CD4-positive, alpha-beta memory T cell (primary cell): ENCODE measurements at regions not wholly inside any gene's neighbourhood (a gene's known extent, or its start where the extent isn't known, plus 50 kb on each side); places are given as distances from the start of the nearest gene placed in this dataset.
A peak's percentile ranks its signal among the peaks of the same experiment; 100 is the strongest.

Source experiments
- CTCF ChIA-PET: fragments of 350-600 bp; sonication (Branson Sonifier 250); formaldehyde crosslinking; loops from one replicate; lab custom pipeline; 2021; ENCODE audit warnings: inconsistent platforms; ENCODE audit not compliant: partially characterized antibody; lab: Charles Lee
- POLR2A ChIA-PET: fragments of 350-600 bp; sonication (Branson Sonifier 250); formaldehyde crosslinking; loops from one replicate; lab custom pipeline; 2021; ENCODE audit not compliant: partially characterized antibody; lab: Charles Lee
- DNase-seq, 5 donors: peaks; one replicate each; pipeline versions ENCODE4 v3.0.0 to v3.0.0-alpha.2; 2020 to 2022; ENCODE audit warnings: mixed read lengths in 1 of 5
- H3K27ac ChIP-seq: one replicate; pipeline ENCODE4 v1.7.0; 2013; ENCODE audit warnings: low read depth, low read length
- H3K27me3 ChIP-seq: 2 replicates; pipeline ENCODE4 v1.7.0; 2013; ENCODE audit warnings: mild to moderate bottlenecking, low read length, moderate library complexity; ENCODE audit not compliant: insufficient read depth
- H3K36me3 ChIP-seq: 2 replicates; pipeline ENCODE4 v1.7.0; 2013; ENCODE audit warnings: mild to moderate bottlenecking, low read length, moderate library complexity; ENCODE audit not compliant: insufficient read depth
- H3K4me1 ChIP-seq: 2 replicates; pipeline ENCODE4 v1.7.0; 2013; ENCODE audit warnings: mild to moderate bottlenecking, low read length, moderate library complexity; ENCODE audit not compliant: insufficient read depth
- H3K4me3 ChIP-seq, 2 donors: one replicate each; pipeline ENCODE4 v1.7.0; 2013; ENCODE audit warnings: low read length in 2 of 2, mild to moderate bottlenecking in 1 of 2
- H3K9me3 ChIP-seq, 2 donors: one replicate each; pipeline ENCODE4 v1.7.0; 2013; ENCODE audit warnings: low read length in 2 of 2, control low read depth in 1 of 2; ENCODE audit not compliant: control insufficient read depth in 1 of 2
- H3K27ac Mint-ChIP-seq, 7 donors: one replicate each; pipeline ENCODE4 v1.8.0; 2020 to 2021; ENCODE audit warnings: mixed read lengths in 7 of 7, mild to moderate bottlenecking in 6 of 7, inconsistent platforms in 3 of 7, moderate library complexity in 3 of 7
- H3K27me3 Mint-ChIP-seq, 2 donors: one replicate each; pipeline ENCODE4 v1.8.0; 2020 to 2021; ENCODE audit warnings: mixed read lengths in 2 of 2
- H3K36me3 Mint-ChIP-seq, 2 donors: one replicate each; pipeline ENCODE4 v1.8.0; 2020 to 2021; ENCODE audit warnings: mixed read lengths in 2 of 2, inconsistent platforms in 1 of 2, mild to moderate bottlenecking in 1 of 2
- H3K4me1 Mint-ChIP-seq, 4 donors: one replicate each; pipeline ENCODE4 v1.8.0; 2020 to 2021; ENCODE audit warnings: mixed read lengths in 4 of 4, mild to moderate bottlenecking in 1 of 4
- H3K4me3 Mint-ChIP-seq, 8 donors: one replicate each; pipeline ENCODE4 v1.8.0; 2020 to 2021; ENCODE audit warnings: mixed read lengths in 8 of 8, mild to moderate bottlenecking in 7 of 8, moderate library complexity in 6 of 8, inconsistent platforms in 3 of 8
- H3K9me3 Mint-ChIP-seq, 8 donors: one replicate each; pipeline ENCODE4 v1.8.0; 2020 to 2021; ENCODE audit warnings: mixed read lengths in 8 of 8, mild to moderate bottlenecking in 5 of 8, inconsistent platforms in 3 of 8, moderate library complexity in 1 of 8
- intact Hi-C: fragments of 100-400 bp; cut with micrococcal nuclease; formaldehyde crosslinking; loops from one replicate; pipeline ENCODE4 v1.15.1; 2023

DNA sequence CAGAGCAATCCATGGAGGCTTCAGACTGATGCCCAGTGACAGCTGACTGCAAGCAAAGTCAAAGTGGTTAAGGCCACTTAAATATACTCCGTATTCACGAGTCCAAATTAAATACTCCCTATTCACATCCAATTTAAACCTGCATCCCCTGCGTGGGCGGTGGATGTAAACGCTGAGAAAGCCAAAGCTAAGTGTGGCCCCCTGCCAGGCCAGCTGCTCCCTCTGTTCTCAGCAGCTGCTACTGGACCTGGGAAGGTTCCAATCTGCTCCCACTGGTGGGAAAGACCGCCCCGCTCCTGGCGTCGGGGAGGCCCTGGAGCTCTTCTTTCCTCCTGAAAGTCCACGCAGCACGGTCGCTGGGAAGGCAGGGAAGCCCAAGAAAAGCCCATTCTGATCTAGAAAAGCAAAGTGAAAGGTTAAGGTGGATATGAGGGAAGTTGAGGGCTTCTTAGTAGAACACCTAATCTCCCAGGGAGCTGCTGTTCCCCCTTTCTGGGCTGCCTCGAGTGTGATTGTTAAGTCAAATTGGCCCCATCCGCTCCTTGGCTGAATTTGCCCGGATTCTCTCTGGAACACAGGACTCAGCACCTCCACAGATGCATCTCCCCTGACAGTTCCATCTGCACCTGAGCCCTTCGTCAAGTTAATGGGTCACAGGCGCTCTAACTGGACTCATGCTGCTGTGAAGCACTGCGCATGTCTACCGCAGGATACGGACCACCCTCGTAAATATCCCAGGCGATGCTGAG lies 205.5 kb downstream of the USP12 start:
- Mint-ChIP-seq H3K27ac (no peak overlapping the region), H3K9me3 (no peaks in the 10 kb centered on the region), H3K27me3 (peaks cover 0 to 6% of the 10 kb centered on the region in 2 donors), H3K4me3 (no peak overlapping the region), H3K4me1 (no peaks in the 10 kb centered on the region), H3K36me3 (no peaks in the 10 kb centered on the region)
- H3K4me3 ChIP-seq, result no peak overlapping the region
- no peaks in the 10 kb centered on the region for H3K9me3 ChIP-seq
- H3K36me3 ChIP-seq, result no peaks in the 10 kb centered on the region
- ChIA-PET CTCF (interaction anchor here (1.6 kb wide), 1 partner anchor 20 kb away, joined by 10 read pairs; no protein-coding TSS in a partner anchor), POLR2A (no interaction called here)
- intact Hi-C loops, result no loop called here
- H3K27me3 ChIP-seq, result no peaks in the 10 kb centered on the region
- H3K27ac ChIP-seq, result no peak overlapping the region
- no peaks in the 10 kb centered on the region for H3K4me1 ChIP-seq
- DNase-seq, result no peak

DNA sequence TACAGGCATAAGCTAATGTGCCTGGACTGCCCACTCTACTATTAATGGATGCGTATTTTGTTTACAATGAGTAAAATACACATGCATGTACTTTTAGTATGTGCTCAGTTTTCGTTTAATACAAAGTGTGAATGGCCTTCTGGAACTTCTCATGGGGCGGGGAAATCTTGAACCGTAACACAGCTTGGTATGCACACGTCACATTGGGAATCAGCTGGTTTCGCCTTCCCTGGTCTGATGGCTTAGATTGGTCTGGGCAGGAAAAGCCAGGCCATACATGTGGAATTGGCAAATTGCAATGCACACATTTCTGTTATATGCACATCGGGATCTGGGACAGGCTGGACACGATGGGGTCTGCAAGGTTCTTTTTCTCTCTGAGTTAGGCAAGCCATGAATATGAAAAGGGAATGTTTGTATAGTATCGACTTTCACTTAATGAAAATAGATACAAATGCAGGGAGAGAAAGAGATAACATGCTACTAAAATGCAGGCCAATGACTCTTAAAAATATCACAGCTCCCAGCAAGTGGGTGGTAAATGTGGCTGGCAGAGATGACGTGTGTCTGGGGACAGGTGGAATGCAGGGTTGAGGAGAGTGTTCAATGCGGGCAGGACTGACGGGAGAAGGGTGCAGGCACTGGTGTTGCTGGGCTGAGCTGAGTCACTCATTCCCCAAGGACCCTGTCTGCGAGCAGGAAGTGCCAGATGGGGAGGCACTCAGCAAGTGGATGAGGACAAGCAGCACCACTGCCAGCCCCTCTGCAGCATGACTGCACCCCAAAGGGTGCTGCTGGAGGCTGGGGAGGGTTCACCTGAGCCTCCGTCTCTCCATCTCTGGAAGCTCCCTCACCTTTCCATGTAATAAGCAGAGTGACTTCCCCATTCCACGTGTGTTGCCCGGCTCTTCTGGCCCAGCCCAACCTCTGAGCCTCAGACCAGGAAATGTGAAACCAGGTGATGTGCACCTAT lies 204.0 kb upstream of the GPR12 start:
- no peak overlapping the region for H3K27ac ChIP-seq
- H3K4me1 ChIP-seq, result no peaks in the 10 kb centered on the region
- H3K36me3 Mint-ChIP-seq, result no peaks in the 10 kb centered on the region
- no peaks in the 10 kb centered on the region for H3K27me3 ChIP-seq
- H3K4me3 Mint-ChIP-seq, result no peak overlapping the region
- H3K27ac Mint-ChIP-seq, result no peak overlapping the region
- H3K9me3 ChIP-seq, result no peaks in the 10 kb centered on the region
- peaks cover 0 to 6% of the 10 kb centered on the region in 2 donors for H3K27me3 Mint-ChIP-seq
- ChIA-PET POLR2A (no interaction called here), CTCF (interaction anchor here (0.6 to 1.6 kb wide), 3 partner anchors 21 to 1550 kb away, joined by 3 to 4 read pairs (median 3); no protein-coding TSS in a partner anchor)
- H3K36me3 ChIP-seq, result no peaks in the 10 kb centered on the region
- no peaks in the 10 kb centered on the region for H3K9me3 Mint-ChIP-seq
- H3K4me3 ChIP-seq, result no peak overlapping the region
- DNase-seq, result no peak
- no peaks in the 10 kb centered on the region for H3K4me1 Mint-ChIP-seq
- intact Hi-C loops, result no loop called here

DNA sequence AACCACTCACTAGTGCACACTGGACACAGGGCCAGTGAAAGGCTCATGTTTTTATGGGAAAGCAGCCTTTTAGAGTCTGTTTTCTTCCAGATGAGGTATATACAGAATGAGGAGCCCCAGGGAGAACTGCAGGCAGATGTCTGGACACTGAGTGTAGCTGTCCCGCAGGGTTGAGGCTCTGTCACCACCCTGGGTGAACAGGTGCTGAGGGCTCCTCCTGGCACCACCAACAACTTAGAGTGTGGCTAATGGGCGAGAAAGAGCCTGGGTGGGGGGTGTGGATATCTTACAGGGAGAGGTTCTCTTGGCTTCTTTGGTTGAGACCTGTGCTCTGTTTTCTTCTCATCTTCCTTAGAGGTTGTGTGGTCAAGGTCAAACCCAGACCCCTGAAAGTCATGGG lies 202.1 kb upstream of the GPR12 start:
- Histone ChIP-seq H3K4me1 (no peaks in the 10 kb centered on the region), H3K9me3 (no peaks in the 10 kb centered on the region), H3K27ac (no peak overlapping the region), H3K36me3 (no peaks in the 10 kb centered on the region), H3K27me3 (no peaks in the 10 kb centered on the region), H3K4me3 (no peak overlapping the region)
- DNase-seq, result no peak
- no peak overlapping the region for H3K27ac Mint-ChIP-seq
- no peaks in the 10 kb centered on the region for H3K9me3 Mint-ChIP-seq
- H3K27me3 Mint-ChIP-seq, result peaks cover 0 to 6% of the 10 kb centered on the region in 2 donors
- H3K36me3 Mint-ChIP-seq, result no peaks in the 10 kb centered on the region
- CTCF ChIA-PET, result no interaction called here
- H3K4me3 Mint-ChIP-seq, result no peak overlapping the region
- no peaks in the 10 kb centered on the region for H3K4me1 Mint-ChIP-seq
- POLR2A ChIA-PET, result no interaction called here
- intact Hi-C loops, result no loop called here

DNA sequence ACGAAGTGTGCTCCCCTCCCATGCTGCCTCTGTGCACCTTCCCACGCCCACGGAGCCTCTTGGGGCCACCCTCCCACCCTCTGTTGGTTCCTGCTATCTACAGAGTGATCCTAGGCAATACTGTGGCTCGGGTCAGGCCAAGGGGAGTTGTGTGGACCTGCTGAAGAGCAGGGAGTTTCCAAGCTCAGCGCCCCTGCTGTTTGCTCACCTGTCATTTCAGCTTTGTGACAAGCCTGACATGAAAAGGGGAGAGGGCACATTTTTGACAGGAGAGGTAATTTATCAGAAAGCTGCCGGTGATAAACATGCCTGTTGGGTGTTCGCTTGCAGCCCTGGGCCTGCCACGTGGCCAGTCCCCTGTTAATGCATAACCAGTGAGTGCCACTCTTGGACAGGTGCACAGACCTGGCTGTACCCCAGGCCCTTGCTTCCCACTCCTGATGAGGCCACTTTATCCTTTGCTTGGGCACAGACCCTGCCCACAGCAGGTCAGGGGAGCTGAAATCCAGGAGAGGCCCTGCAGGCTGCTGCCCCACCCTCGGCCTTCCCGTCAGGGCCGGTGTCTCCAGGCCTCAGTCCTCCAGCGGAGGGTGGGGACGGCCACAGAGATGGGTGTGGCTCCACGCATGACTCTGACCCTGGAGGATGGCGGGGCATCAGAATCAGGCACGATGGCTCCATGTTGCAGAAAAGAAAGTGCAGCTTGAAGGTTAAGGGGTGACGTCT lies 201.5 kb upstream of the GPR12 start:
- Mint-ChIP-seq H3K4me1 (no peaks in the 10 kb centered on the region), H3K36me3 (no peaks in the 10 kb centered on the region), H3K27me3 (peaks cover 0 to 8% of the 10 kb centered on the region in 2 donors), H3K9me3 (no peaks in the 10 kb centered on the region), H3K4me3 (no peak overlapping the region), H3K27ac (peak overlapping the region in 1 of 7 donors; percentile 9)
- Histone ChIP-seq H3K4me3 (no peak overlapping the region), H3K4me1 (no peaks in the 10 kb centered on the region), H3K27ac (no peak overlapping the region), H3K36me3 (no peaks in the 10 kb centered on the region), H3K27me3 (no peaks in the 10 kb centered on the region), H3K9me3 (no peaks in the 10 kb centered on the region)
- POLR2A ChIA-PET, result no interaction called here
- CTCF ChIA-PET, result no interaction called here
- DNase-seq, result no peak
- intact Hi-C loops, result no loop called here

DNA sequence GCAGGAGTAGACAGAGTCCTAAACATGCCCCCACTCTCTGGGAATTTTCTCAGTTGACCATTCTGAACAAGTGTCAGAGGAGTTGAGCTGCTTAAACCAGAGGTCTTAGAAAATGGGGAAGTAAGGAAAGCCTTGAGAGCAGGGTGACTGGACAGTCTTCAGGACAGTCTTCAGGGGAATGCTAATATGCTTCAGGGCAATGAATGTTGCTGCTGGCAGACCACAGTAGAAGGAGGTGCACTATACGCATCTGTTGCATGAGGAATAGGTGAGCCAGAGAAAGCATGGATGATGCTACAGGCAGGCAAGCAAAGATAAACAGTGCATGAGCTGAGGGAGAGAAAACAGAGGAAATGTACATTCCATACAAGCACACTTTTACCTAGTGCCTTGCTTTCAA lies 196.6 kb upstream of the GPR12 start:
- Histone ChIP-seq H3K4me3 (no peak overlapping the region), H3K4me1 (no peaks in the 10 kb centered on the region), H3K27me3 (no peaks in the 10 kb centered on the region), H3K36me3 (no peaks in the 10 kb centered on the region), H3K27ac (no peak overlapping the region), H3K9me3 (no peaks in the 10 kb centered on the region)
- intact Hi-C loops, result no loop called here
- Mint-ChIP-seq H3K27me3 (peaks cover 0 to 6% of the 10 kb centered on the region in 2 donors), H3K4me3 (no peak overlapping the region), H3K4me1 (no peaks in the 10 kb centered on the region), H3K27ac (no peak overlapping the region), H3K36me3 (no peaks in the 10 kb centered on the region), H3K9me3 (no peaks in the 10 kb centered on the region)
- DNase-seq, result no peak
- ChIA-PET CTCF (no interaction called here), POLR2A (interaction anchor here (0.6 kb wide), 1 partner anchor 893 kb away, joined by 3 read pairs; no protein-coding TSS in a partner anchor)

DNA sequence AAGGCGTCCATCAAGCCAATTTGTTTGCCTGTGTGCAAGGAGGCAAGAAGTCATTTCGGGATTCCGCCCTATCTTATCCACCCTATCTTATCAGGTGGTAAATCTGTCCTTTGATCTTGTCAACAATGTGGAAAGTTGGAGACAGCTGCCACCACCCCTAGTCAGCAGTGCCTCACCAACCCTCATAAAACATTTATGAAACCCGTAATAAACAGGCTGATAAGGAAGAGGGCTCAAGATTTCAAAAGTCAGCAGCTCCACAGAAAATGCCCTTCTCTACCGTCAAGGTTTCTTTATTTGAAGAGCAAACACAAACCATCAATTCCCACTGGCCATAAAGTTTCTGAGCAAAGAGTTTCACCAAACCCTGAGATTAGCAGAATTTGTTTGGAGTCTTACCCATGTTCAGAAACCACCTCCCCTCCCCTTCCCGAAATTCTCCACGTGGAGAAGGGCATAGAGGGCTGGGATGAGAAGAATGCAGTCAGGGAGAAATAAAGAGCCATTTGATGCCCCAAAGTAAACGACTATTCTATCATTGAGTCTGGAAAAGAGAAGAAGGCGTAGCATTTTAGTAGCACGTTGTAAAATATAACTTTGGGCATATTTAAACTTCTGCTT lies 196.0 kb upstream of the GPR12 start:
- CTCF ChIA-PET, result no interaction called here
- Mint-ChIP-seq H3K9me3 (no peaks in the 10 kb centered on the region), H3K27ac (no peak overlapping the region), H3K36me3 (no peaks in the 10 kb centered on the region), H3K27me3 (peaks cover 0 to 6% of the 10 kb centered on the region in 2 donors), H3K4me3 (no peak overlapping the region), H3K4me1 (no peaks in the 10 kb centered on the region)
- H3K27me3 ChIP-seq, result no peaks in the 10 kb centered on the region
- H3K36me3 ChIP-seq, result no peaks in the 10 kb centered on the region
- no peaks in the 10 kb centered on the region for H3K9me3 ChIP-seq
- H3K4me1 ChIP-seq, result no peaks in the 10 kb centered on the region
- intact Hi-C loops, result no loop called here
- H3K4me3 ChIP-seq, result no peak overlapping the region
- H3K27ac ChIP-seq, result no peak overlapping the region
- POLR2A ChIA-PET, result no interaction called here
- DNase-seq, result no peak
